Transverse colon (tissue), 4 donors: ENCODE measurements at regions not wholly inside any gene's neighbourhood (a gene's known extent, or its start where the extent isn't known, plus 50 kb on each side); places are given as distances from the start of the nearest gene placed in this dataset.

Source experiments
- DNase-seq: peaks from one replicate; pipeline ENCODE4 v3.0.0-alpha.2; 2019
- H3K27ac ChIP-seq, 4 donors: fragments of 200-600 bp; sonication (generic); 2 replicates each; pipeline ENCODE4 v1.5.1; 2016 to 2018; ENCODE audit warnings: inconsistent platforms in 4 of 4
- H3K27me3 ChIP-seq: fragments of 200-600 bp; sonication (generic); 2 replicates; pipeline ENCODE4 v1.5.1; 2017; ENCODE audit warnings: inconsistent platforms
- H3K36me3 ChIP-seq, 4 donors: fragments of 200-600 bp; sonication (generic); 2 replicates each; pipeline ENCODE4 v1.5.1; 2017 to 2019; ENCODE audit warnings: inconsistent platforms in 4 of 4
- H3K4me1 ChIP-seq, 4 donors: fragments of 200-600 bp; sonication (generic); 2 replicates each; pipeline ENCODE4 v1.5.1; 2017 to 2020; ENCODE audit warnings: inconsistent platforms in 4 of 4
- H3K4me3 ChIP-seq, 4 donors: fragments of 200-600 bp; sonication (generic); 1 replicate in 1 of 4; 2 replicates in 3 of 4; pipeline versions ENCODE4 v1.5.1 to v1.6.1; 2017 to 2019; ENCODE audit warnings: inconsistent platforms in 4 of 4
- H3K9me3 ChIP-seq, 2 donors: fragments of 200-600 bp; sonication (generic); 2 replicates each; pipeline ENCODE4 v1.5.1; 2017 to 2019; ENCODE audit warnings: inconsistent platforms in 2 of 2
- EP300 ChIP-seq: sonication (generic); formaldehyde crosslinking; IDR thresholded peaks from one replicate; pipeline ENCODE4 v1.6.1; 2017; ENCODE audit warnings: antibody characterized with exemption, low read depth
- POLR2A ChIP-seq: fragments of 450-650 bp; IDR thresholded peaks from one replicate; pipeline ENCODE4 v1.6.1; 2016; ENCODE audit warnings: antibody characterized with exemption, mild to moderate bottlenecking, moderate library complexity
- POLR2AphosphoS5 ChIP-seq, 3 donors: sonication (generic); formaldehyde crosslinking; IDR thresholded peaks; one replicate each; pipeline ENCODE4 v1.6.1; 2016; ENCODE audit warnings: antibody characterized with exemption in 3 of 3
- WGBS, 2 donors: methylation state at CpG; one replicate each; pipeline ENCODE4 v1.1.5; 2018; ENCODE audit warnings: low coverage in 1 of 2; 5-methylcytosine and 5-hydroxymethylcytosine counted together
- in situ Hi-C, 4 donors: fragments of 200-750 bp; cut with MboI; loops; one replicate each; pipeline versions ENCODE4 v1.15.0 to v1.15.1; 2017; ENCODE audit warnings: low sequenced_read_pairs in 3 of 4, low pct_ligation_motif_present in 1 of 4, low pct_unique_long_range_greater_than_20kb in 1 of 4
- intact Hi-C: fragments of 100-400 bp; cut with DNase I; formaldehyde crosslinking; loops from one replicate; pipeline ENCODE4 v1.15.1; 2023; ENCODE audit warnings: low total_unique reads
- TF ChIP-seq, protein P1 (sequence below), 5 experiments: fragments of 200-600 bp in 3 of 5; fragments of 450-650 bp in 2 of 5; sonication (generic) in 3 of 5; IDR thresholded peaks; 1 replicate in 2 of 5; 2 replicates in 3 of 5; pipeline ENCODE4 v1.5.1; 2016 to 2017; ENCODE audit warnings: antibody characterized with exemption in 5 of 5, inconsistent platforms in 3 of 5, mild to moderate bottlenecking in 2 of 5, moderate library complexity in 1 of 5

DNA sequence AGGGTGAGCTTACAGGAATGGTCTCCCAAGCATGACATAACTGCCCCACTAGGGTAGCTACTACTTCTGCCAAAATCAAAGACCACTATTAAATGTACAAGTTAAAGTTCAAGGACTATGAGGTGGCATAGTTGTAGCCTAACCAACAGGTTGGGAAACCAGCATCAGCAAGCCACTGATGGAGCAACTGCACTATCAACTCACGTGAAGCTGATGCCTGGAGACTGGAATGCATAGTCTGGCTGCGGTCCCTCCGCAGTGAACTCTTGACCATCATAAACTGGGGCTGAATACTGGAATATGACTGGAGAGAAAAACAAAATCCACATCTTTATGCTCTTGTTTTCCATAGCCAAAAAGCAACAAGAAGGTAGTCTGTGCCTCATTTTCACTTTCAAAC lies 541.4 kb downstream of the DNAJB9 start:
- DNase-seq: no peak
- WGBS, 2 donors: 87% methylated on average over 3 of the region's 3 CpGs; no CpG with 5 or more reads in 1 of the 2 donors
- in situ Hi-C loops: no loop called here
- Histone ChIP-seq H3K27me3 (no peaks in the 10 kb centered on the region), H3K27ac (no peak overlapping the region), H3K4me1 (no peaks in the 10 kb centered on the region), H3K36me3 (no peaks in the 10 kb centered on the region), H3K9me3 (no peaks in the 10 kb centered on the region), H3K4me3 (no peak overlapping the region)
- intact Hi-C loops: no loop called here
- TF ChIP-seq POLR2AphosphoS5 (IDR thresholded peaks at IDR 0.05) (no peak), EP300 (no peak), POLR2A (no peak)
- TF ChIP-seq, protein P1, sequence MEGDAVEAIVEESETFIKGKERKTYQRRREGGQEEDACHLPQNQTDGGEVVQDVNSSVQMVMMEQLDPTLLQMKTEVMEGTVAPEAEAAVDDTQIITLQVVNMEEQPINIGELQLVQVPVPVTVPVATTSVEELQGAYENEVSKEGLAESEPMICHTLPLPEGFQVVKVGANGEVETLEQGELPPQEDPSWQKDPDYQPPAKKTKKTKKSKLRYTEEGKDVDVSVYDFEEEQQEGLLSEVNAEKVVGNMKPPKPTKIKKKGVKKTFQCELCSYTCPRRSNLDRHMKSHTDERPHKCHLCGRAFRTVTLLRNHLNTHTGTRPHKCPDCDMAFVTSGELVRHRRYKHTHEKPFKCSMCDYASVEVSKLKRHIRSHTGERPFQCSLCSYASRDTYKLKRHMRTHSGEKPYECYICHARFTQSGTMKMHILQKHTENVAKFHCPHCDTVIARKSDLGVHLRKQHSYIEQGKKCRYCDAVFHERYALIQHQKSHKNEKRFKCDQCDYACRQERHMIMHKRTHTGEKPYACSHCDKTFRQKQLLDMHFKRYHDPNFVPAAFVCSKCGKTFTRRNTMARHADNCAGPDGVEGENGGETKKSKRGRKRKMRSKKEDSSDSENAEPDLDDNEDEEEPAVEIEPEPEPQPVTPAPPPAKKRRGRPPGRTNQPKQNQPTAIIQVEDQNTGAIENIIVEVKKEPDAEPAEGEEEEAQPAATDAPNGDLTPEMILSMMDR (IDR thresholded peaks at IDR 0.05): no peak

DNA sequence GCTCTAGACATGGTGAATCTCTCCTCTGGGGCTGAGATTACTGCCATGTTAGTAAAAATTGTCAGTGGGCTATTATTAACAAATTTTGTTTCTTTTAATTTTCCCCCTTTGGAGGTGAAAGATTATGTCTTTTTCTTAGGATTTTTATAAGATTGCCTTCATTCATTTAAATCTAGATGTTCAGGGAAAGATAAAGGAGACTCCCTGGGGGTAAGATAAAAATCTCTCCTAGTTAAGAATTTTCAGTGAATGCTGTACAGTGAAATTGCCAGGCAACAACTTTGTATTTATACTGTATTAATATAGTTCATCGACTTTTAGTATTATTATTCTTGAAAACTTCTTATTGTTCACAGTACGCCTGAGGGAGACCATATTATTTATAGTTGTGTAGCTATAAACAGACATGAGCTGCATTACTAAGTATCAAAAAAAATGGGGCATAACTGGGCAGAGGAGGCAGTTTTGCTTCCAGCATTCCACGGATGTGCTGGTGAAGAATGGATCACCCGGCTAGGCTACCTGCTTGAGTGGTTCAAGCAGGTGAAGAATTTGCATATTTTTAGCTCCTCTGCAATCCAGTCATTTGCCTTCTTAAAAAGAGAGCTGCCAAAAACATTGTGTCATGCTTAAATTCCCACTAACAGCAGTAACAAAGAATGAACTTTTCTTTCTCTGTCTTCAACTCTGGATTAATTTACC lies 552.1 kb downstream of the DNAJB9 start:
- TF ChIP-seq, protein P1 (IDR thresholded peaks at IDR 0.05): no peak
- Histone ChIP-seq H3K4me1 (no peaks in the 10 kb centered on the region), H3K36me3 (no peaks in the 10 kb centered on the region), H3K27ac (no peak overlapping the region), H3K9me3 (no peaks in the 10 kb centered on the region), H3K4me3 (no peak overlapping the region), H3K27me3 (no peaks in the 10 kb centered on the region)
- 59 to 75% methylated on average over 4 of the region's 4 CpGs for WGBS, 2 donors
- DNase-seq: no peak
- in situ Hi-C loops: no loop called here
- intact Hi-C loops: no loop called here

DNA sequence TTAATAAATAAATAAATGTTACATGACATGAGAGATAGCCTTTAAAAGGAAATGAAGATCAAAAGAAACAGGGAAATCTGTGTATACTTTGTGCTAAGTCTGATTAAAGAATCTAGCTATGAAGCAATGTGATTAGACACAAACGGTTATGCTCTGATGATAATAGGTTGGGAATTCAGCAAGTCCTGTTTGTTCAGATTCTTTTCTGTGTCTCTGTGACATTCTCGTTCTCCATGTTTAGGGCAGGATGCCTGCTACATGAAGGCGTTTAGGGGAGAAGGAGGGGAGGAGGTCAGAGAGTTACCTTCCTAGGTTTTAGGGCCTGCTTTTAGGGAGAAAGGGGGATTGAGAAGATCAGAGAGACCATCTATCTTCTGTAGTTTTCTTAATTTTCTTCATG lies 555.3 kb downstream of the DNAJB9 start:
- TF ChIP-seq, protein P1 (IDR thresholded peaks at IDR 0.05): no peak
- TF ChIP-seq POLR2A: no peak
- no peak for TF ChIP-seq EP300
- no peak for TF ChIP-seq POLR2AphosphoS5 (IDR thresholded peaks at IDR 0.05)
- H3K4me1 ChIP-seq: no peaks in the 10 kb centered on the region
- H3K27me3 ChIP-seq: no peaks in the 10 kb centered on the region
- WGBS, 2 donors: 53 to 58% methylated on average over 2 to 3 of the region's 3 CpGs
- no peak overlapping the region for H3K27ac ChIP-seq
- no peaks in the 10 kb centered on the region for H3K36me3 ChIP-seq
- intact Hi-C loops (no loop called here), in situ Hi-C loops (no loop called here)
- H3K4me3 ChIP-seq: no peak overlapping the region
- H3K9me3 ChIP-seq: no peaks in the 10 kb centered on the region
- no peak for DNase-seq

DNA sequence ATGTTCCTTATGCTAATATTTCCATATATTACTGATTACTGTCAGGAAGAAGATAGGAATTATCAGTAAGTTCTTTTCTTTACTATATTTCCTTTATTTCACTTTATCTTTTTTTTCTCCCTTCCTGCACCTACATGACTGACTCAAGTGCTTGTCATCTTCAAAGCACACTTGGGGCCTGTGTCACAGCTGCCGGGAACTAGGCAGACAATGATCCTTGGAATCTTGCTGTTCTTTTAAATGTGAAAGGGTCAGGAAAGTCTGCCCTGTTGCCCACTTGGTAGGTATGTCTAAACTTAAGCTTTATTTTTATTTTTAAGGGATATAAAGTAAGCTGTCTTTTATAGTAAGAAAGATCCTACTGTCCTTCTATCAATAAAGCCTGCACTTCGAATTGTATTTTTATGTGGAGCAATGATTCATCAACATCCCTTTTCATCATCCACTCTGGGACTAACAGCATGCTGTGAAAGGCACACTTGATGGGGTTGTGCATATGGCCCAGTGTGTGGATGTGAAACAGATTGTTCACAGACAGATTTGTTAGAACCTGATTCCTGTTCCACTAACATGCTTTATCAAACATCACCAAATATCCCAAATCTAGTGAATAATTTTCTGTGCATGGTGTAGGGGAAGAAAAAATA lies 556.9 kb downstream of the DNAJB9 start:
- Histone ChIP-seq H3K4me3 (no peak overlapping the region), H3K4me1 (no peaks in the 10 kb centered on the region), H3K36me3 (no peaks in the 10 kb centered on the region), H3K27ac (no peak overlapping the region), H3K9me3 (no peaks in the 10 kb centered on the region), H3K27me3 (no peaks in the 10 kb centered on the region)
- intact Hi-C loops (no loop called here), in situ Hi-C loops (no loop called here)
- 28 to 51% methylated on average over 2 of the region's 2 CpGs for WGBS, 2 donors
- TF ChIP-seq EP300 (no peak), POLR2A (no peak)
- TF ChIP-seq, protein P1 (IDR thresholded peaks at IDR 0.05): no peak
- no peak for DNase-seq
